GM21367 (cell line): ENCODE measurements at regions not wholly inside any gene's neighbourhood (a gene's known extent, or its start where the extent isn't known, plus 50 kb on each side); places are given as distances from the start of the nearest gene placed in this dataset.
"Not testable (repeated sequence)": the region's sequence is repeated elsewhere in the genome, so short reads cannot be mapped to it uniquely, and the experiment has no call there.

ENCODE experiments used
- ATAC-seq: cut with Tn5 transposase; IDR thresholded peaks from one replicate; pipeline ENCODE4 v1.9.1; 2021; ENCODE audit not compliant: unreplicated experiment

GRCh38 chr16:16610389-16610967 is 231.5 kb downstream of the NPIPA7 start:
- ATAC-seq, result not testable (repeated sequence)

- not testable (repeated sequence) for ATAC-seq
Measured at GRCh38 chr16:16613212-16613611, 234.3 kb downstream of the NPIPA7 start.

- ATAC-seq, result not testable (repeated sequence)
Measured at GRCh38 chr16:16614484-16614883, 235.5 kb downstream of the NPIPA7 start.

- ATAC-seq, result not testable (repeated sequence)
Measured at GRCh38 chr16:16618963-16619465, 240.1 kb downstream of the NPIPA7 start.

- not testable (repeated sequence) for ATAC-seq
Measured at GRCh38 chr16:16624367-16624766, 245.4 kb downstream of the NPIPA7 start.

GRCh38 chr16:16625140-16625539 is 246.2 kb downstream of the NPIPA7 start:
- ATAC-seq, result not testable (repeated sequence)

- not testable (repeated sequence) for ATAC-seq
Measured at GRCh38 chr16:16627865-16628264, 248.9 kb downstream of the NPIPA7 start.

GRCh38 chr16:16638231-16638630 is 259.3 kb downstream of the NPIPA7 start:
- ATAC-seq, result not testable (repeated sequence)

- not testable (repeated sequence) for ATAC-seq
Measured at GRCh38 chr16:16638714-16639113, 259.8 kb downstream of the NPIPA7 start.

GRCh38 chr16:16643828-16644227 is 264.9 kb downstream of the NPIPA7 start:
- not testable (repeated sequence) for ATAC-seq

- ATAC-seq, result not testable (repeated sequence)
Measured at GRCh38 chr16:16648002-16648401, 269.1 kb downstream of the NPIPA7 start.

- ATAC-seq, result not testable (repeated sequence)
Measured at GRCh38 chr16:16672180-16672812, 293.4 kb downstream of the NPIPA7 start.

- not testable (repeated sequence) for ATAC-seq
Measured at GRCh38 chr16:16674820-16675219, 295.9 kb downstream of the NPIPA7 start.

GRCh38 chr16:16721849-16722248 is 342.9 kb downstream of the NPIPA7 start:
- not testable (repeated sequence) for ATAC-seq

GRCh38 chr16:16722666-16723065 is 343.7 kb downstream of the NPIPA7 start:
- not testable (repeated sequence) for ATAC-seq

GRCh38 chr16:16723819-16724519 is 345.0 kb downstream of the NPIPA7 start:
- not testable (repeated sequence) for ATAC-seq

- not testable (repeated sequence) for ATAC-seq
Measured at GRCh38 chr16:16727048-16727447, 348.1 kb downstream of the NPIPA7 start.

GRCh38 chr16:16742573-16742972 is 363.6 kb downstream of the NPIPA7 start:
- ATAC-seq, result not testable (repeated sequence)

GRCh38 chr16:16754992-16755667 is 376.2 kb downstream of the NPIPA7 start:
- ATAC-seq, result not testable (repeated sequence)

GRCh38 chr16:16763449-16763848 is 384.5 kb downstream of the NPIPA7 start:
- ATAC-seq, result no peak

- not testable (repeated sequence) for ATAC-seq
Measured at GRCh38 chr16:16770717-16771116, 391.8 kb downstream of the NPIPA7 start.
